BE2C (cell line): ENCODE measurements at regions not wholly inside any gene's neighbourhood (a gene's known extent, or its start where the extent isn't known, plus 50 kb on each side); places are given as distances from the start of the nearest gene placed in this dataset.

Experiments used
- DNase-seq: peaks from one replicate; pipeline ENCODE4 v3.0.0-alpha.2; 2020
- H3K27me3 ChIP-seq: fragments of 250-450 bp; sonication (Bioruptor Pico); 2 replicates; pipeline ENCODE4 v1.5.1; 2020; ENCODE audit warnings: mild to moderate bottlenecking
- H3K36me3 ChIP-seq: fragments of 250-450 bp; sonication (Bioruptor Pico); 2 replicates; pipeline ENCODE4 v1.5.1; 2020; ENCODE audit warnings: mild to moderate bottlenecking
- H3K4me1 ChIP-seq: fragments of 250-450 bp; sonication (Bioruptor Pico); 2 replicates; pipeline ENCODE4 v1.5.1; 2020
- H3K4me3 ChIP-seq: 2 replicates; pipeline ENCODE4 v1.5.1; 2011; ENCODE audit warnings: low read depth, low read length
- H3K9me3 ChIP-seq: fragments of 250-450 bp; sonication (Bioruptor Pico); 2 replicates; pipeline ENCODE4 v1.5.1; 2020
- CTCF ChIP-seq: IDR thresholded peaks from 2 replicates; pipeline ENCODE4 v1.5.1; 2012; ENCODE audit warnings: mild to moderate bottlenecking, low read depth, low read length

- no peaks in the 10 kb centered on the region for H3K9me3 ChIP-seq
- no peaks in the 10 kb centered on the region for H3K27me3 ChIP-seq
- H3K4me3 ChIP-seq = no peak overlapping the region
- TF ChIP-seq CTCF = no peak
- H3K4me1 ChIP-seq = no peaks in the 10 kb centered on the region
- no peak for DNase-seq
- H3K36me3 ChIP-seq = no peaks in the 10 kb centered on the region
Measured at GRCh38 chr20:52401431-52401830, 209.9 kb upstream of the ZFP64 start.

- H3K36me3 ChIP-seq = no peaks in the 10 kb centered on the region
- no peaks in the 10 kb centered on the region for H3K9me3 ChIP-seq
- DNase-seq = no peak
- H3K4me1 ChIP-seq = no peaks in the 10 kb centered on the region
- no peaks in the 10 kb centered on the region for H3K27me3 ChIP-seq
- no peak for TF ChIP-seq CTCF
- H3K4me3 ChIP-seq = no peak overlapping the region
Measured at GRCh38 chr20:52399352-52399751, 207.8 kb upstream of the ZFP64 start.

DNA sequence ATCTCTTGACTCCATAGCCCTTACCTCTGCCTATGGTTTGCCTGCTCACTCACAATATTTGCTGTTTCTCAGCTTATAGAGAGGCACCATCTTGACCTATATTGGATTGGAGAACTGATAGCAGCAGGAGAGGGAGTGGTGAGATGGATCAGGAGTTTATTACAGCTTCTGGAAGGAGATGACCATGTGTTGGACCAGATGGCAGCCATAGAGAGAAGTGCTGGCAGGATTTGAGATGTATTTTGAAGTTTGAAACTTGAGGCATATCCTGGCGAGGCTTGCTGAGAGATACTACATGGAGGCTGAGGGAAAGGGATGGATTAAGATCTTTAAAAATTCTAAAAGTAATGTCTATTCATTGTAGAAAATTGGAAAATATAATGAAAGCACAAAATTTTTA is 198.0 kb upstream of the ZFP64 start:
- Histone ChIP-seq H3K36me3 (no peaks in the 10 kb centered on the region), H3K27me3 (no peaks in the 10 kb centered on the region), H3K4me3 (no peak overlapping the region), H3K9me3 (no peaks in the 10 kb centered on the region), H3K4me1 (no peaks in the 10 kb centered on the region)
- no peak for TF ChIP-seq CTCF
- no peak for DNase-seq

GRCh38 chr20:52383995-52384621 is 192.5 kb upstream of the ZFP64 start:
- Histone ChIP-seq H3K4me3 (no peak overlapping the region), H3K9me3 (no peaks in the 10 kb centered on the region), H3K4me1 (no peaks in the 10 kb centered on the region), H3K36me3 (no peaks in the 10 kb centered on the region), H3K27me3 (no peaks in the 10 kb centered on the region)
- DNase-seq = no peak
- no peak for TF ChIP-seq CTCF

GRCh38 chr20:52382933-52383332 is 191.4 kb upstream of the ZFP64 start:
- no peak for DNase-seq
- no peaks in the 10 kb centered on the region for H3K27me3 ChIP-seq
- no peak for TF ChIP-seq CTCF

DNA sequence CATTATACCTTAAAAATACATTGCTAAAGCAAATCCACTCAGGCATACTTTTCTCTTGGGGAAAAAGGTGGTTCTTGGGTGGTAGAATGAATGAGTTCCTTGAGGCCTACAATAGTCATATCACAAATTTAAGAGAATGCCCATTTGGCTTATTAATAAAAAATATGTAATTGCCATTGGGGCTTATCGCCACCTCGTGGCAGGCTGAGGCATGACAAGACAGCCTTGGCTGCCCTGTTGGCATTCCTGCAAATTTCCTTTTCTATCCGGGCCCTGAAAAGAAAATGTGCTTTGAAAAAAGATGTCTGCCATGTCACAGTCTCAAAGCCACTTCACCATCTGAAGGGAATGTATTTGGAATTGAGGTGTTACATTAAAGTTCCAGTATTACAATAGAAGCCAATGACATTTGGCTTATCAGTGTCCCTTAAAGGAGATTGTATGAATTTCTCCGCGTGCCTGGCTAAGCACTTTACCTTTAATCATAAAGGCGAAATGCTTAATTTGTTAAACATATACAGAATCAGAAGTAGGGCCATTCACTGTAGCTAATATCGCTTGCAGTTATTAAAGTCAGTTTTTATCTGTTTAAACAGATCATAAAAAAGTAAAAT is 188.3 kb upstream of the ZFP64 start:
- H3K4me3 ChIP-seq = no peak overlapping the region
- H3K4me1 ChIP-seq = no peaks in the 10 kb centered on the region
- no peaks in the 10 kb centered on the region for H3K36me3 ChIP-seq
- peak; percentile 98 for TF ChIP-seq CTCF
- DNase-seq = peak; percentile 57
- H3K27me3 ChIP-seq = no peaks in the 10 kb centered on the region
- no peaks in the 10 kb centered on the region for H3K9me3 ChIP-seq

More at GRCh38 chr20:52382933-52383332, 191.4 kb upstream of the ZFP64 start:
- H3K4me3 ChIP-seq = no peak overlapping the region
- no peaks in the 10 kb centered on the region for H3K36me3 ChIP-seq
- H3K9me3 ChIP-seq = no peaks in the 10 kb centered on the region
- H3K4me1 ChIP-seq = no peaks in the 10 kb centered on the region
